K562 (cell line): ENCODE measurements at regions not wholly inside any gene's neighbourhood (a gene's known extent, or its start where the extent isn't known, plus 50 kb on each side); places are given as distances from the start of the nearest gene placed in this dataset.

Experiments
- ATAC-seq: fragments of 200-7000 bp; cut with Tn5 transposase; 3 replicates; pipeline ENCODE4 v1.9.1; 2020; ENCODE audit warnings: moderate library complexity
- BruUV-seq: library from RNA; stranded (reverse); fragments of 400-500 nt; replicated peaks from 2 replicates; lab custom pipeline; 2021; lab: Mats Ljungman, UMichigan
- CTCF ChIA-PET: fragments of 300-600 bp; formaldehyde crosslinking; extraction: SDS; loops from one replicate; lab custom pipeline; 2021; ENCODE audit warnings: low intra/inter-chr PET ratio; lab: Yijun Ruan, JAX
- POLR2A ChIA-PET: fragments of 300-600, 350-650 bp; sonication (Branson Sonifier 250); formaldehyde crosslinking; extraction: SDS; loops from one replicate; lab custom pipeline; 2021; ENCODE audit warnings: antibody characterized with exemption, inconsistent platforms; lab: Yijun Ruan, JAX
- DNase-seq, 4 experiments: peaks; one replicate each; pipeline versions ENCODE4 v3.0.0 to v3.0.0-alpha.2; 2011 to 2018; ENCODE audit warnings: low spot score in 3 of 4, mixed read lengths in 3 of 4; ENCODE audit errors: extremely low read depth in 1 of 4
- FAIRE-seq: peaks from 2 replicates; lab custom pipeline; 2011; peaks lifted over from hg19 to GRCh38; lab: Jason Lieb, UNC
- H2AFZ ChIP-seq: 2 replicates; pipeline ENCODE4 v1.6.0; 2011; ENCODE audit warnings: low read depth, low read length, control low read depth, inconsistent platforms
- H3K27ac ChIP-seq: fragments of 200-600 bp; 3 replicates; pipeline ENCODE4 v1.8.0; 2011; ENCODE audit warnings: low read depth, mild to moderate bottlenecking, control low read depth, inconsistent platforms, low read length, moderate library complexity, mixed read lengths; ENCODE audit errors: extremely low read depth
- H3K27me3 ChIP-seq, 2 experiments: fragments of 300-600 bp in 1 of 2; 2 replicates in 1 of 2; 3 replicates in 1 of 2; pipeline versions ENCODE4 v1.6.0 to v1.8.0; 2011; ENCODE audit warnings: inconsistent platforms in 2 of 2, low read length in 2 of 2, mild to moderate bottlenecking in 1 of 2, mixed read lengths in 1 of 2, moderate library complexity in 1 of 2; ENCODE audit not compliant: control insufficient read depth in 2 of 2, insufficient read depth in 2 of 2
- H3K36me3 ChIP-seq: fragments of 300-600 bp; 3 replicates; pipeline ENCODE4 v1.8.0; 2011; ENCODE audit warnings: mild to moderate bottlenecking, low read length, inconsistent platforms; ENCODE audit not compliant: control insufficient read depth, insufficient read depth
- H3K4me1 ChIP-seq, 2 experiments: fragments of 200-600 bp in 1 of 2; replicated peaks in 1 of 2; 2 replicates in 1 of 2; 3 replicates in 1 of 2; pipeline versions ENCODE4 v1.5.1 to v1.8.0; 2011; ENCODE audit warnings: inconsistent platforms in 2 of 2, low read length in 2 of 2, mild to moderate bottlenecking in 1 of 2, mixed read lengths in 1 of 2, moderate library complexity in 1 of 2; ENCODE audit not compliant: control insufficient read depth in 2 of 2, insufficient read depth in 2 of 2
- H3K4me2 ChIP-seq: 2 replicates; pipeline ENCODE4 v1.6.1; 2011; ENCODE audit warnings: low read length, control low read depth, inconsistent platforms, mixed read lengths; ENCODE audit not compliant: insufficient read depth
- H3K4me3 ChIP-seq: fragments of 200-600 bp; sonication (generic), shearing (Covaris generic); 2 replicates; pipeline ENCODE4 v1.5.1; 2016; ENCODE audit warnings: control low read depth, inconsistent platforms
- H3K79me2 ChIP-seq: fragments of 200-600 bp; 3 replicates; pipeline ENCODE4 v1.8.0; 2011; ENCODE audit warnings: low read length, inconsistent platforms; ENCODE audit not compliant: control insufficient read depth, insufficient read depth
- H3K9ac ChIP-seq, 2 experiments: 2 replicates each; pipeline versions ENCODE4 v1.6.0 to v1.6.1; 2011; ENCODE audit warnings: low read depth in 2 of 2, low read length in 2 of 2, control low read depth in 1 of 2, inconsistent platforms in 1 of 2, mild to moderate bottlenecking in 1 of 2, mixed read lengths in 1 of 2; ENCODE audit not compliant: insufficient read depth in 1 of 2
- H3K9me1 ChIP-seq: one replicate; pipeline ENCODE4 v1.6.0; 2011; ENCODE audit warnings: inconsistent platforms, mild to moderate bottlenecking, low read length, moderate library complexity; ENCODE audit not compliant: control insufficient read depth, insufficient read depth
- H3K9me3 ChIP-seq: replicated peaks from 2 replicates; pipeline ENCODE4 v1.5.1; 2011; ENCODE audit warnings: low read depth, low read length, inconsistent platforms; ENCODE audit not compliant: control insufficient read depth, insufficient read depth
- H4K20me1 ChIP-seq: replicated peaks from 2 replicates; pipeline ENCODE4 v1.6.1; 2011; ENCODE audit warnings: low read length, inconsistent platforms, mixed read lengths; ENCODE audit not compliant: control insufficient read depth, insufficient read depth
- CBFA2T3 ChIP-seq: fragments of 450-650 bp; IDR thresholded peaks from 2 replicates; pipeline ENCODE4 v1.6.1; 2017
- HNRNPH1 ChIP-seq: fragments of 200-400 bp; formaldehyde crosslinking; optimal IDR thresholded peaks from 2 replicates; pipeline ENCODE3; 2017; ENCODE audit warnings: low read depth, mild to moderate bottlenecking, low read length, moderate library complexity
- MAFG ChIP-seq: fragments of 450-650 bp; conservative IDR thresholded peaks from 2 replicates; pipeline ENCODE4 v1.6.1; 2016; ENCODE audit warnings: missing genetic modification characterization, missing compliant biosample characterization
- SLC30A9 ChIP-seq: fragments of 250-450 bp; sonication (Bioruptor Pico); IDR thresholded peaks from 2 replicates; pipeline ENCODE4 v1.8.0; 2022; ENCODE audit warnings: mild to moderate bottlenecking, moderate library complexity
- TCF7L2 ChIP-seq: fragments of 150-350 bp; IDR thresholded peaks from 2 replicates; pipeline ENCODE4 v1.6.1; 2016; ENCODE audit warnings: low read depth, mild to moderate bottlenecking, low read length, moderate library complexity
- ZNF175 ChIP-seq: fragments of 200-800 bp; sonication (Bioruptor generic); IDR thresholded peaks from 2 replicates; pipeline ENCODE4 v1.6.1; 2016; ENCODE audit warnings: low read depth, mild to moderate bottlenecking, missing genetic modification characterization, missing compliant biosample characterization
- WGBS: fragments of 100-300 bp; shearing (Covaris generic); methylation state at CpG from one replicate; pipeline ENCODE4 v1.1.6; 2016; ENCODE audit warnings: low coverage, mixed read lengths; ENCODE audit not compliant: insufficient coverage; ENCODE audit errors: missing lambda C conversion rate; 5-methylcytosine and 5-hydroxymethylcytosine counted together
- in situ Hi-C: fragments of 300-500 bp; cut with MboI; formaldehyde crosslinking; loops from 4 replicates; pipeline ENCODE4 v1.15.0; 2018; ENCODE audit warnings: inconsistent platforms, mixed read lengths
- intact Hi-C: fragments of 100-400 bp; cut with micrococcal nuclease; formaldehyde crosslinking; loops from 2 replicates; pipeline ENCODE4 v1.14.2; 2022
- TF ChIP-seq, protein P1 (sequence below): sonication (generic); formaldehyde crosslinking; IDR thresholded peaks from 2 replicates; pipeline ENCODE4 v1.8.0; 2023; ENCODE audit warnings: mild to moderate bottlenecking, missing genetic modification reagents

- intact Hi-C loops: no loop called here
- BruUV-seq: no TSS peak
These were observed 176.2 kb downstream of the RFC3 start for GRCh38 chr13:33994198-33994597.

More at GRCh38 chr13:33994198-33994597, 176.2 kb downstream of the RFC3 start:
- no peak overlapping the region for H3K4me3 ChIP-seq
- no peaks in the 10 kb centered on the region for H3K9me3 ChIP-seq
- FAIRE-seq (no peak), ATAC-seq (no peak), DNase-seq (no peak)
- H3K79me2 ChIP-seq: no peaks in the 10 kb centered on the region
- no peaks in the 10 kb centered on the region for H4K20me1 ChIP-seq
- in situ Hi-C loops: no loop called here
- no peaks in the 10 kb centered on the region for H3K27me3 ChIP-seq
- ChIA-PET POLR2A (interaction anchor here (0.6 kb wide), 1 partner anchor 63 kb away, joined by 3 read pairs; no protein-coding TSS in a partner anchor), CTCF (no interaction called here)
- H3K9me1 ChIP-seq: no peaks in the 10 kb centered on the region
- H2AFZ ChIP-seq: no peak overlapping the region
- H3K36me3 ChIP-seq: no peaks in the 10 kb centered on the region
- H3K9ac ChIP-seq: no peak overlapping the region
- no peak overlapping the region for H3K4me2 ChIP-seq
- WGBS: 0% methylated on average over 2 of the region's 3 CpGs
- TF ChIP-seq HNRNPH1: no peak
- TF ChIP-seq, protein P1, sequence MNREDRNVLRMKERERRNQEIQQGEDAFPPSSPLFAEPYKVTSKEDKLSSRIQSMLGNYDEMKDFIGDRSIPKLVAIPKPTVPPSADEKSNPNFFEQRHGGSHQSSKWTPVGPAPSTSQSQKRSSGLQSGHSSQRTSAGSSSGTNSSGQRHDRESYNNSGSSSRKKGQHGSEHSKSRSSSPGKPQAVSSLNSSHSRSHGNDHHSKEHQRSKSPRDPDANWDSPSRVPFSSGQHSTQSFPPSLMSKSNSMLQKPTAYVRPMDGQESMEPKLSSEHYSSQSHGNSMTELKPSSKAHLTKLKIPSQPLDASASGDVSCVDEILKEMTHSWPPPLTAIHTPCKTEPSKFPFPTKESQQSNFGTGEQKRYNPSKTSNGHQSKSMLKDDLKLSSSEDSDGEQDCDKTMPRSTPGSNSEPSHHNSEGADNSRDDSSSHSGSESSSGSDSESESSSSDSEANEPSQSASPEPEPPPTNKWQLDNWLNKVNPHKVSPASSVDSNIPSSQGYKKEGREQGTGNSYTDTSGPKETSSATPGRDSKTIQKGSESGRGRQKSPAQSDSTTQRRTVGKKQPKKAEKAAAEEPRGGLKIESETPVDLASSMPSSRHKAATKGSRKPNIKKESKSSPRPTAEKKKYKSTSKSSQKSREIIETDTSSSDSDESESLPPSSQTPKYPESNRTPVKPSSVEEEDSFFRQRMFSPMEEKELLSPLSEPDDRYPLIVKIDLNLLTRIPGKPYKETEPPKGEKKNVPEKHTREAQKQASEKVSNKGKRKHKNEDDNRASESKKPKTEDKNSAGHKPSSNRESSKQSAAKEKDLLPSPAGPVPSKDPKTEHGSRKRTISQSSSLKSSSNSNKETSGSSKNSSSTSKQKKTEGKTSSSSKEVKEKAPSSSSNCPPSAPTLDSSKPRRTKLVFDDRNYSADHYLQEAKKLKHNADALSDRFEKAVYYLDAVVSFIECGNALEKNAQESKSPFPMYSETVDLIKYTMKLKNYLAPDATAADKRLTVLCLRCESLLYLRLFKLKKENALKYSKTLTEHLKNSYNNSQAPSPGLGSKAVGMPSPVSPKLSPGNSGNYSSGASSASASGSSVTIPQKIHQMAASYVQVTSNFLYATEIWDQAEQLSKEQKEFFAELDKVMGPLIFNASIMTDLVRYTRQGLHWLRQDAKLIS (CRISPR knock-in tag): no peak
- TF ChIP-seq TCF7L2: no peak
- TF ChIP-seq MAFG: no peak
- TF ChIP-seq ZNF175 (CRISPR knock-in tag): no peak
- no peak for TF ChIP-seq CBFA2T3
- no peak for TF ChIP-seq SLC30A9
- H3K4me1 ChIP-seq: no peaks in the 10 kb centered on the region
- no peak overlapping the region for H3K27ac ChIP-seq
